NCI-H1105 (cell line): ENCODE measurements at regions not wholly inside any gene's neighbourhood (a gene's known extent, or its start where the extent isn't known, plus 50 kb on each side); places are given as distances from the start of the nearest gene placed in this dataset.

Source experiments
- DNase-seq: peaks from one replicate; lab custom pipeline; 2025; lab: John Stamatoyannopoulos, UW

DNA sequence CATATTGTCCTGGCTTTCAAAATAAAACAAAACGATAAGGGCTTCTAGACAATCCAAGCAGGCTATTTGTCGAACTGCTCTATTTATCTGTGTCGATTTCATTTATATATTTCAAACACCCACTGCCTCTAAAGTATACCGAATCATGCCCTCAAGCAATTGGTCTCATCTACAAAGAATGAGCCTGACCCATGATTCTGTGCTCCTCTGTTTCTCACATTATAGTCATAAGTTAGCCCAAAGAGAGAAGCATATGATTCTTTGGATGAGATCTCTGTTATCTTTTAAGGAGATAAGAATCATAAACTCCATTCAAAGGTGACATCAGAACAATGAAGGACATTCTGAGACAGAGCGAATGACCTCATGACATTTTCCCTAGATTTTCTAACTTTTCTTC is 191.1 kb downstream of the MAP2K6 start:
- no peak for DNase-seq

DNA sequence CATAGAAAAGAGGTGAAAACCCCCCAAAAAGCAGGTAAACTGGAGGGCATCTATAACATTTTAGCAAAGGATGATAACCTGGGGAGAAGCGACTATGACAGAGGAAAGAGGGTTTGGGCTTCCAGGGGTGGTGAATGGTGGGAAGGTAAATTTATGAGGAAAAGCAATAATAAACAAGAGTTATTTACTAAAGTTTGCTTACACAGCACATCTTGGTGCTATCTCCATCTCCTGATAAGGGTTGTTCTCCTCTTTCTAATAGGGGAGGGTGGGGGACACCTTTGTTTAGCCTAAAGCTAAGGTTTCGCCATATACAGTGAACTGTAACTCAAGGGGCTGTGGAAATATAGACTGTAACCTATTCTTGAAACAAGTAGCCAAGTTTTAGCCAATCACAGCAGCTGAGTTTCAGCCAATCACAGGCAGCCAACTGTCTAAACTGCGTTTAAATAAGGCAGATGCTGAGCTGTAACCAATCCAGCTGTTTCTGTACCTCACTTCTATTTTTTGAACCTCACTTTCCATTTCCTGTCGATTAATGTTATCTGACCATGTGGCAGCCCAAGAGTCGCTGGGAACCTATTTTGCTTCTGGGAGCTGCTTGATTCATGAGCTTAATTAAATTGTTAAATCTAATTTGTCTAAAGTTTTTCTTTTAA is 191.8 kb downstream of the MAP2K6 start:
- DNase-seq: no peak

DNA sequence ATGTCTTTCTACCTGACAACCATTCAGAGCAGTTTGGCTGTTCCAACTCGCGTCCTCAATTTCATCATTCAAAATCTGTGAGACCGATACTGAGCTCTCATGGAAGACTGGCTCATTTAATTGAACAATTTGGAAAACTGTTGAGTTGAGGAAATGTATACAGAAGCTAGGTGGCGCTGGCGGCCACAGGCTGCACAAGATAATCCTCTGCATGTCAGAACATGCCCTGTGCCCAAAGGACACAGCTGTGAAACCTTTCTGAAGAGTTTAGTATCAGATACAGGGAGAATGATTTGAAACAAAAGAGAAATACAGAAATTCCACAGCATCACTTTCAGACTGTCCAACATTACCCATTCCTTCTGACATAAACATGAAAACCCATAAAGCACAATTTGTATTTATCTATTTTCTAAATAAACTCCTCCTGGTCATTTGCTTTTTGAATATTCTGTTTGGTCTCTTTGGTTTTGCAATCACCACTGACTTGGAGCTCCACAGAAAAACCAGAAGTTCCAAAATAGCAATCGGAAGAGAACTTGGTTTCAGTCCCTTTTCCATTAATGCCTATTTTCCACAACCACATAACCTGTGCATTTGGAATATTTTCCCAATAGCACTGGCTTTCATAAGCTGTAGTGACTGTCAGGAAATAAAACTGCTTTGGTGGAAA is 192.8 kb downstream of the MAP2K6 start:
- DNase-seq: peak; percentile 41

DNA sequence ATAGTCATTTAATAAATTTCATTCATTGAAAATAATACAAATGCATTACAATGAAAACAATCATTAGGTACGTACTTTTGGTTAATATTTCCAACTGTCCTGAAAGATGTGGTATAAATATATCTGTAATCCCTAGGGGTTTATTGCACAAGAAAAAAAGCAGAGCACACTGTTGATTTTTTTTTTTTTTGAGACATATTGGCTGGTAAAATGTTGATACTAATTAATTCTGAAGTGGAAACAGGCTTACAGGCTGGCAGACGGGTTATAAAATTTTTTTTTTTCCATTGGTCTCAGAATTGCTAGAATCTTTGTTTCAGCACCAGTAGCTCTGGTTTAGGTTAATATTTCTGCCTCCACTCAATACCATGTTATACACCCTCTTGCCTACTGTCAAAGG is 193.6 kb downstream of the MAP2K6 start:
- no peak for DNase-seq

DNA sequence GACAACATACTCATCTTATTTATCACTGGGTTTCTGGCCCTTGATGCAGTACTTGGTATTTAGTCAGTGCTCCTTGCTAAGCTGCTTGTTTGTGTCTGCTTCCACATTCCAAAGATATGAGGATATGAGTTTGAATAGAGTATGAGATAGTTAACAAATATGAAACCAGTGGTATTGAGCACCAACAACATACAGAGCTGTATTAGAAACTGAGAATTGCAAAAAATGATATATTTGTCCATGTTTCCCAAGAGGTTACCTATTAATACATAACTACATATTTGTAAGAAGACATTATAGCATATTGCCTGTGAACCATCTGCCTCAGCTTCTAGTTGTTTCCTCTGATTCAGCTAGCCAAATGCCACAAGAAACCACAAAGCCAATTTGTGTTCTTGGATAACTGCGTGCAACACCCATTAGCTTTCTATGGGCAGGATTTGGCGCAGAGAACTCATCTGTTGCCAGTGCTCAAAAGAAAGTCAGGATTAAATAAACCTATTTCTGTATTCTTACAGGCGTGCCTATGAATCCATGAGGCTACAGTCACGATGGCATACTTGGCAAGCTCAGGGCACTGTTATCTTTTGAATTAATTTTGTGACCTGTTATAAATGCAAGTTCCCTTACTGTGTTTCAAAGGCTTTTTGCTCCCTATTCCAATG is 194.4 kb downstream of the MAP2K6 start:
- DNase-seq: no peak

DNA sequence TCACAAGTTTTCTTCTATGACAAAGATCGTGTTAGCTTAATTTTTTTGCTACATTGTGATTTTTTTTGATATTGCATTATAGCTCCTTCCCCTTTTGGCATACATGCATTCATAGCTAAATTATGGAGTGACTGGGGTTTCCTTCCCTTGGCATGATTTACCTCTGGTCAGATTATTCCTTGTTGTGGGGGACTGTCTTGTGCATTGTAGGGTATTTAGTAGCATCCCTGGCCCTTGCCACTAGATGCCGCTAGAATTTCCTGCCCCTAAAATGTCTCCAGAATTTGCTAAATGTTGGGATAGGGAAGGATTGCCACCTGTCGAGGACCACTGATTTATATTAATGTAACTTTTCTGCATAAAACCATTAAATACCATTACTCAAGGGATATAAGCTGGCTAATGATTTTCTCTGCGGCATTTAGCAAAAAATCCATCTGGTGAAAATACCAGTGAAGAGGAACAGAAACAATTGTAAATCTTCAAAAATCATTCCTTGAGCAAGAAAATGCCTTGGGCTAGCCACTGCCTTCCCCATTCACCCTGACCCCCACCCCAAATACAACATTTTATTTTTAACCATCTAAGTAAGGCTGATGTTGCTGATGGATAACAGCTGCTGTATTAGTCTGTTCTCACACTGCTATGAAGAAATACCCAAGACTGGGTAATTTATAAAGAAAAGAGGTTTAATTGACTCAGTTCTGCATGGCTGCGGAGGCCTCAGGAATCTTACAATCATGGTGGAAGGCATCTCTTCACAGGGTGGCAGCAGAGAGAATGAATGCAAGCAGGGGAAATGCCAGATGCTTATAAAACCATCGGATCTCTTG is 195.2 kb downstream of the MAP2K6 start:
- no peak for DNase-seq

DNA sequence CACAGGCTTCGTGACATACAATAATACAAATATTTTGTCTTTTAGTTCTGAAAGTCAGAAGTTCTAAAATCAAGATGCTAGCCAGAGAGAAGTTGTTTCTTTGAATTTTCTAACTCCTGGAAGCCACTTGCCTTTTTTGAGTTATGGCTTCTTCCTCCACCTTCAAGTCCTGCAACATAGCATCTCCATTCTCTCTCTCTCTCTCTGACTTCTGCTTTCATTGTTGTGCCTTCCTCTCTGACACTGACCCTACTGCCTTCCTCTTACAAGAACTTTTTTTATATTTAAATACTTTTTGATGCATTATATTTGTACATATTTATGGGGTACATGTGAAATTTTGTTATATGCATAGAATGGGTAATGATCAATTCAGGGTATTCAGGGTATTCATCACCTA is 205.9 kb downstream of the MAP2K6 start:
- DNase-seq: no peak

DNA sequence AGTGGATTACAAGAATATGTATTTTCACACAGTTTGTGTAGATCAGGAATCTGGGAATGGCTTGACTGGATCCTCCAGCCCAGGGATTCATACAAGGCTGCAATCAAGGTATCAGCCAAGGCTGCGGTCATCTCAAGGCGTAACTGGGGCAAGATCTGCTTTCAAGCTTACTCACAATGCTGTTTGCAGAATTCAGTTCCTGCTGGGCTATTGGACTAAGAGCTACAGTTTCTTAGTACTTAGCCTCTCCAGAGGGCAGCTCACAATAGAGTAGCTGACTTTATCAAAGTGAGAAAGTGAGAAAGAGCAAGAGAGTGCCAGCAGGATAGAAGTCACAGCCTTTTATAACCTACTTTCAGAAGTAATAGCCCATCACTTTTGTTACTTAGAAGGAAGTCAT is 211.0 kb downstream of the MAP2K6 start:
- no peak for DNase-seq

DNA sequence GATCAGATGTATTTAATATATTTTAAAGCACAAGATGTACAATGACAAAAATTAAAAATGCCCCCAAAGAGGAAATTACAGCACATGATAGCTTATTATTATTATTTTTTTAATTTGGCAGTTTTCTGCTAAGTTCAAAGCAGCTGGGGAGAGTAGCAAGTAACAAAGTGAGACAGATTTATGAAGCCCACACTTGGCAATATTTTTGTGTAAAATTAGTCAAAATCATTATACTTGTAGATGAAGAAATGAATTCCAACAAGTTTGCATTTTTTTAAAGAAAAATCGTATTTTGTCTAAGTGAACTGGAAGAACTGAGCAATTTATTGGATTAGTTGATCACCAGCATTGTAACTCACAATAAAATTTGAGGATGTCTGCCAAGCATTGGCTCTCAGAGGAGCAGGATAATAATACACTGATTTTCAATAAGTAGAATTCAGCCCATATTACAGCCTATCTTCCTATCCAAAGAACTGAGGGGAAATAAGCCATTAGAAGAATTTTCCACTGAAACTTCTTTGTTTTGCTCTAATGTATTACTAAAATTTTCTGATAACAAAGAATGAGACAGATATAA is 215.6 kb downstream of the MAP2K6 start:
- DNase-seq: no peak

DNA sequence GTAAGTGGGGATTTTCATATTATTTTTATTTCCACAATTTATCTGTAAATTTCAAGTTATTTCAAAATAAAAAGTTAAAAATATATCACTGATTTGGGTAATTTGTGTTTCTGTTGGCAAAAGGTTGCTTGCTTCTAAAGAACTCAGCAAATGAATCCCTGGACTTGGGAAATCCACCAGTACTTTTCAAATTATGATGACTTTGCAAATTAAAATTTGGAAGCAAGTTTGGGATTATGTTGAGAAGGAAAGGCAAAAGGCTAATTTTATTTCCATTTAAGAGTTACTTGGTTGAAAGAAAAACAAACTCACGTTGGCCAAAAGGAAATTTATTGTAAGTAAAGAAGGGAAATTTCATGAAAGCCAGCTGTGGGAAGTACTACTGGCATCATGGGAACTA is 220.3 kb downstream of the MAP2K6 start:
- DNase-seq: no peak

DNA sequence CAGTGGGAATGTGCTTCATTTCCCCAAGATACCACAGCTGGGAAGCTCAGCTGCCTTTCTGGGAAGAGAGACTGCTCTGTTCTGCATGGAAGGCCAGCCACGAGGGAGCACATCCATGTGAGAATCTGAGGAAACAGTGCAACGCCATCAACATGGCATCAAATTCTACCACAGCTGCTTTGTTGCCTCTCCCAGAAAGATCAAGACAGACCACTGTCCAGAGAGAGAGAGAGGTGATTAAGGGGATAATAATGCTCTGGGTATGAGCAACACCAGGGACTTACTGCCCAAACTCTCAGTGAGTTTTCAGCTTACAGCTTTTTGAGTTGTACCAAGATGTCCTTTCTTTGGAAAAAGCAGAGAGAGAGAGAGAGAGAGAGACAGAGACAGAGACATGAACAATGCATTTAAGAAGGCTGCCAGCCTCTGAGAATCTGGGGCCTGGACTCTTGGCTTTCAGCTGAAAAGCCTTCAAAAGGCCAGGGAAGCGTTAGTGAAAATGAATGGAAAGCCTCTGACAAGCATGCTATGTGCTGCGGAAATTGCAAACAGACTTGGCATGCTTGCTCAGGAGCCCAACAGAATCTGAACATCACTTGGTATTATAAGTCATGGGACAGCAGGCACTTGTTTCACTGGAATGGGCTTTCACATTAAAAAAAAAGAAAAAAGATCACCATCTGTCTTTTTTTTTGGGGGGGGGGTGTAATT is 223.1 kb downstream of the MAP2K6 start:
- DNase-seq: no peak

DNA sequence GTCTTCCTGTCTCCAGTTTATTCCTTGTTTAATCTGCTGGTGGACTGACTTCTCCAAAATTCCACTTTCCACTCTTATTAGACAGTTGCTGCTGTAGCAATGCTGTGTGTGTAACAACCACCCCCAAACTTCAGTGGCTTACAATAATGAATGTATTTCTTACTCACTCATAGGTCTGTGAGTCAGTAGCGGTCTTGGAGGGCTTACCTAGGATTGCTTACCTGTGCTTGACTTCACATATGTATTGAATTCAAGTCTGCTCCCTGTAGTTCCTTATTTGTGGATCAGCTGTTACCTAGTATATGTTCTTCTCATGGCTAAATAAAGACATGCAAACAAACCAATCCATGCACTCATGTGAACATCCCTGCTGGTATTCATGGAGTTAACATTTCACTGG is 224.6 kb downstream of the MAP2K6 start:
- no peak for DNase-seq

DNA sequence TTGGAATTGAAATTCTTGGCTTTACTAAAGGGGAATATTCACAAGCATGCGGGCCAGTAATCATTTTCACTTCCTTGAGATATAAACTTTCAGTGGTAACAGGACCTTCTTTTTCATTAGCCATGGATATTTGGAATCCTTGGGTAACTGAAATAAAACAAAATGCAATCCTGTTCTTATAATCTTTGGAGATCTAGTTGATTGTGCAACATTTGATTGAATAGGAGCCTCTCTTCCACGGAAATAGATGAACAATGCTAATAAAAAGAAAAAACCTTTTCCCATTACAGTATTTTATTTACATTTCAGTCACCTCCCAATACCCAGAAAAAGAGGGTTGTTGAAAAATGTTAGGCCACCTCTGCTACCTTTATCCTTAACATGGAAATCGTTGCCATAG is 225.6 kb downstream of the MAP2K6 start:
- no peak for DNase-seq

DNA sequence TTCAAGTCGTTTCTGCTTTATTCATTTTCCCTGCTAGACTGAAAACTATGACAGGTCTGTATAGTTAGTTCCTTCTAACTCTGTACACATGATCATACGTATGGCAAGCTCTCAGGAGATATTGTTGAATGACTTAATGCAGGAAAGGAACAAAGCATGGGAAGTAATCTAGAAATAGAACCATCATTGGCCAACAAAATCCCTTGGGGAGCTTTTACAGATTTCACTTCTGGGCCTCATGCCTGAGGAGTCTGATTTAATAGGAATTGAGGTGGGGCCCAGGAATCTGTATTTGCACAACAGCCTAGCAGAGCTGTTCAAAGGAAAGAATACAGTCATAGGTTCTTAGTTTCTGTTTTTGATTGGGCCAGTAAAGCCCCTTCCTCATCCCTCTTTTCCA is 229.2 kb downstream of the MAP2K6 start:
- DNase-seq: no peak

DNA sequence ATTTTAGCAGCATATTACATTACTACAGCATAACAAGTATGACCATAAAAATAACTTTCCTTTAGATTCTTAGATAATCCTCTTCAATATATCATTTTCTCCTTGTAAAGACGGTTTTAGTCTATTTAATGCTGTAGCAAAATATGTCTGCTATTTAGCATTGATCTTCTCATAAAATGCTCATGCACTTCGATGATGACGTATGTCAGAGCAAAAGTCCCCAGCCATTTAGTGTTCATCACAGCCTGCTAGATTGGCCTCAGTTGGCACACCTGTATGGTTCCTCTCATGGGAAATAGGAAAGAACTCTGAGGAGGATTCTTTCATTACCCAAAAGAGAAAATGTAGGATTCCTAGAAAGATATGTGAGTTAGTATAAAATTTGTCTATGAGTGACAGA is 232.2 kb downstream of the MAP2K6 start:
- DNase-seq: no peak

DNA sequence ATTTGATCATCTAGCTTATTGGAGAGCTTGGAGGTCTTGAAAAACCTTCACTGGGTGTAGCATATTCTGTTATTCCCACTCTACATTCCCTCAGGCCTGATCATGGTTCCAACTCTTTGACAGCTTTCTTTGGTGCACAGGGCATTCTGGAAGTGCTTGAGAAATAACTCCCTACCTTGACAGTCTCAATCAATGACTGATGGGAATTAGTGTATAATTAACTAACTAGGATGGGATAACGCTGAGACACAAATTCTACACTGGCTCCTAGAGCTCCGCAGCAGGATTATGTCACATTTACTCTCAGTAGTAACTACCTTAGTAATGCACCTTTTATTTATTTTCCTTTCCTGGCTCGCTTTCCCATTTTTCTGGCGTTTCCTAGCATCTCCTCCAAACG is 236.4 kb downstream of the MAP2K6 start:
- DNase-seq: no peak

DNA sequence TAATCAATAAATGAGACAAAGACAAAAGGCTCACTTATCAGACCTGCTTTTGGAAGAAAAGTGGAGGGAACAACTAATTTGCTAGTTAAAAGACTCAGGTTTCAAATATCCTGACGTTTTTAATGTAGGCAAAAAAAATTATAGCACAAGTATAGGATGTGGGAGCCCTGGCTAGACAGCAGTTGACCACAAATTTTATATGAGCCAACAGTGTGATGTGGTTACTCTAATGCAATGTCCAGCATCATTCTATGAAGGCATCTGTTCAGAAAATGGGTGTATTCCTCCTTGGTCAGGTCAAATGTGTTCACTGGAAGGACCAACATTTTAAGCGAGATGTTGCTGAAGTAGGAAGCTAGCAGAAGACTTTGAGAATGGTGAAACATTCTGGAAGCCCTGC is 237.4 kb downstream of the MAP2K6 start:
- DNase-seq: no peak

DNA sequence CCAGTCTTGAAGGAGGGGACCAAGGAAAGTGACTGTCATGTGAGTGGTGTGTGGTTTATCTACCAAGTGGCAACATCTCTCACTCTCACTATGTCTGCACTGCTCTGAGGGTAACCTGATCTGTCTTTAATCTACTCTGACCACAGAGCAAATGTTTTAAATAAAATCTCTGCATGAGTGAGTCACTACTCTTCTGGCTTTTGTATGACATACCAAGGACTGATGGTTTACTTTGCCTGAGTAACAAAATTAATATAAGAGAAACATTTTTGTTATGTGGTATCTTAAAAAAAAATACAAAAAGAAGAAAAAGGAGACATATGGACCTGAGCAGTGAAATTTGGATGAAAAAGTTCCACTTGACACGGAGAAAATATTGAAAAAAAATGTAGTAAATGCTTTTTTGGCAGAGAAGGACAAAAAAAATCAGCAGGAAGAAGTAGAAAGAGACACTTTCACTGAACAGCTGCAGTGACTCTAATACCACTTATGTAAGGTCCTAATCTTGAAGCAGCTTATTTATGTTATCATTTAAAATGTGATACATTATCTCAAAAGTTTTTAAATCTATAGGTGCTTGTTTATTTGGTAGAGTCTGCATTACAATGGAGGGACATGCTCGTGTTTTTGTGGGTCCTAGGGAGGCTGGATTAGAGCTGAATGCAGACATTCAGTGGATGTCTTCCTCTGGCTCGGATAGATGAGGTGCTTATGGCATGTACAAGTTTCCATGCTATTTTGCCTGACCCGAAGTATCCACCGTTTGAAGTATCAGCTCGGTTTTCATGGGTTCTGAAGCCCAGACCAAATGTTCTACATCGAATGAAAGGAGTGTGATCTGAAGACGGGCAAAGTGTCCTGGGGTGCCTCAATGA is 240.7 kb downstream of the MAP2K6 start:
- no peak for DNase-seq

DNA sequence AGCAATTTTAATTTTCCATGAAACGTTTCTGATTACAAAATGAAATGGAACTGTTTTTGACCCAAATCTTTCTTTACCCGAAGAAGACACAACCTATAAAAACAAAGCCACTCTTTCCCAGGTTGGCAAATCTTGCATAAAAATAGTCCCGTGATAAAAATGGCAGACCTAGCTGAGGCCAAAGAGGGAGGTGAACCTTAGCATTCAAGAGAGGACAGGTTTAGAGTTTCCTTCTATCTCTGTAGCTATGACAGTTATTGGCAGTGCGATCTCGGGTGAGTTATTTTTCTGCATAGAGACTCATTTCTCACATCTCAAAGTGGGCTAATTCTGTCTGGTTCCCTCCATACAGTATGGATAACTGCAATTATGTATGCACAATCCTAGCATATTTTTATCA is 241.4 kb downstream of the MAP2K6 start:
- no peak for DNase-seq

DNA sequence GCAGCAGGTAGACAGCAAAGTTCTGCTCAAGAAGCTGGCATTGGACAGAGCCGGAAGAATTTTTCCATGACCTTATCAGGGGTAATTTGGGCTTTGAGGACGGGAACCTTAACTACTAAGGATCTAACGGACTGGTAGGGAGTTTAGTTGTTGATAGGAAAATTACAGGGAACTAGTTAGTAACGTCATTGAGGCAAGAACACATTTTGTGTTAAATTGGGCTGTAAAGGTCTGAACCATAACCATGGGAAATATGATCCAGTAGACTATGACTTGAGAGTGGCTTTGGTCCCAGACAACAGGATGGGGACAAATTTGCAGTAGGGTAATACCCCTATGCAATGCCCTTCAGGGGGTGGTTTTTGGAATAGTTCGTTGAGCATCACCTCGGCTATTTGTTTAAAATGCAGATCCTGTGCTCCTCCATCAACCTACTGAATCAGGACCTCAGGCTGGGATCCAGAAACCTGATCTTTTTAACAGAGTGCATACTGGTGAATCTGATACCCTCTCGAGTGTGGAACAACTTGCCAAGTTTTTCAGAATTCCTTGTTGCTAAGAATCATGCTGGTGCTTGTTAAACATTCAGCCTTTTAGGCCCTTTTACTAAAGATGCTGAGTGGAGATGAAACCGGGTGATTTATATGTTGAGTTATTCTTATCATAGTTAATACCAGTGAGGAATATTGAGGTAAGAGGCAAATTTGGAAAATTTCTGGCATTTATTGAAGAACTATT is 255.1 kb downstream of the MAP2K6 start:
- DNase-seq: peak; percentile 67
